ENCODE measurements at regions not wholly inside any gene's neighbourhood (a gene's known extent, or its start where the extent isn't known, plus 50 kb on each side); places are given as distances from the start of the nearest gene placed in this dataset.

DNA sequence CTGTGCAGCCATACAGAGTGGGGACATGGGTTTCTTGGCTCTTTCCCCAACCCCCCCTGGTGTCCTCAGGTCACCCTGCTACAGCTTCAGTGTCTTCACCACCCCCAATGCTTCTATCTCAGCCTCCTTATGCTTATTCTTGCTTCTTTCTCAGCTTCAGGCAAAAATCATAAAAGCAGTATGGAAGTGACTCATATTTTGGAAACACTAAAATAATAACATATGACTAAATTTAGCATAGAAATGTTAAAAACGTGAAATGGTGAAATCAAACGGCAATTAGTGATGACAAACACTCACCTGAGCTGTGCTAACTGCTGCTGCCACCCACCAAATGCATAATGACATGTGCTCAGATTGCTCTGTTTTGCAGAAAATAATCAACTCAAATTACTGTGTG lies 475.2 kb upstream of the EPHA3 start:
- Histone ChIP-seq H3K27ac (ENCODE audit: low read depth in 1 of 2, low read length in 1 of 2) (no peak overlapping the region), H3K9ac (ENCODE audit: insufficient read depth in 1 of 2, low read length in 2 of 2) (no peak overlapping the region), H3K27me3 (ENCODE audit: control insufficient read depth in 3 of 3, insufficient read depth in 3 of 3, low read length in 2 of 3) (no peaks in the 10 kb centered on the region), H3K4me1 (ENCODE audit: control insufficient read depth in 5 of 5, insufficient read depth in 5 of 5, low read length in 5 of 5) (no peaks in the 10 kb centered on the region), H3K36me3 (ENCODE audit: control insufficient read depth in 4 of 4, insufficient read depth in 4 of 4, low read length in 4 of 4) (no peaks in the 10 kb centered on the region), H3K9me3 (ENCODE audit: control insufficient read depth in 4 of 4, insufficient read depth in 3 of 4, low read length in 3 of 4) (no peaks in the 10 kb centered on the region), H3K4me3 (no peak overlapping the region)
- TF ChIP-seq, protein P1, sequence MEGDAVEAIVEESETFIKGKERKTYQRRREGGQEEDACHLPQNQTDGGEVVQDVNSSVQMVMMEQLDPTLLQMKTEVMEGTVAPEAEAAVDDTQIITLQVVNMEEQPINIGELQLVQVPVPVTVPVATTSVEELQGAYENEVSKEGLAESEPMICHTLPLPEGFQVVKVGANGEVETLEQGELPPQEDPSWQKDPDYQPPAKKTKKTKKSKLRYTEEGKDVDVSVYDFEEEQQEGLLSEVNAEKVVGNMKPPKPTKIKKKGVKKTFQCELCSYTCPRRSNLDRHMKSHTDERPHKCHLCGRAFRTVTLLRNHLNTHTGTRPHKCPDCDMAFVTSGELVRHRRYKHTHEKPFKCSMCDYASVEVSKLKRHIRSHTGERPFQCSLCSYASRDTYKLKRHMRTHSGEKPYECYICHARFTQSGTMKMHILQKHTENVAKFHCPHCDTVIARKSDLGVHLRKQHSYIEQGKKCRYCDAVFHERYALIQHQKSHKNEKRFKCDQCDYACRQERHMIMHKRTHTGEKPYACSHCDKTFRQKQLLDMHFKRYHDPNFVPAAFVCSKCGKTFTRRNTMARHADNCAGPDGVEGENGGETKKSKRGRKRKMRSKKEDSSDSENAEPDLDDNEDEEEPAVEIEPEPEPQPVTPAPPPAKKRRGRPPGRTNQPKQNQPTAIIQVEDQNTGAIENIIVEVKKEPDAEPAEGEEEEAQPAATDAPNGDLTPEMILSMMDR (IDR thresholded peaks at IDR 0.05; ENCODE audit: control extremely low read depth, extremely low read depth) = no peak
- DNase-seq = no peak
- 80 to 85% methylated on average over 2 of the region's 2 CpGs for WGBS, 2 donors
- ATAC-seq (ENCODE audit: insufficient read depth, low FRiP score) = no peak

DNA sequence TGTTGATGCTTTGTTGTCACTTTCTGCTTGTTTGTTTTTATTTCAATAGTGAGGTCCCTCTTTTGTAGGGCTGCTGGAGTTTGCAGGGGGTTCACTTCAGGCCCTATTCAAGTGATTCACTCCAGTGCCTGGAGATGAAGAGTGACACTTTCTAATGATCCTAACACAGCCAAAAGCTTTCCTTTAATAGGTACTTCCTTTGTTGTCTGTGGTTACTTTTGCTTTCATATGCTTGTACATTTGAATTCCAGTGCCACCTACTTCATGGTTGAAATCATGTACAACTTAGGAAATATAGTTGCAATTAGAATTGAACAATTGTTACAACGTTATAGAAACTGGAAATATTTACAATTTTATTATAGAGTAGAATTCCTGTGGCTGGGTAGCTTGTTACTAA lies 466.8 kb upstream of the EPHA3 start:
- no peaks in the 10 kb centered on the region for H3K27me3 ChIP-seq (ENCODE audit: control insufficient read depth in 3 of 3, insufficient read depth in 3 of 3, low read length in 2 of 3)
- no peaks in the 10 kb centered on the region for H3K9me3 ChIP-seq (ENCODE audit: control insufficient read depth in 4 of 4, insufficient read depth in 3 of 4, low read length in 3 of 4)
- no peak overlapping the region for H3K27ac ChIP-seq (ENCODE audit: low read depth in 1 of 2, low read length in 1 of 2)
- ATAC-seq (ENCODE audit: insufficient read depth, low FRiP score) (no peak), DNase-seq (no peak)
- H3K4me3 ChIP-seq = no peak overlapping the region
- TF ChIP-seq, protein P1 (IDR thresholded peaks at IDR 0.05; ENCODE audit: control extremely low read depth, extremely low read depth) = no peak
- 51 to 66% methylated on average over 1 of the region's 1 CpG for WGBS, 2 donors
- H3K36me3 ChIP-seq (ENCODE audit: control insufficient read depth in 4 of 4, insufficient read depth in 4 of 4, low read length in 4 of 4) = no peaks in the 10 kb centered on the region
- H3K4me1 ChIP-seq (ENCODE audit: control insufficient read depth in 5 of 5, insufficient read depth in 5 of 5, low read length in 5 of 5) = no peaks in the 10 kb centered on the region
- H3K9ac ChIP-seq (ENCODE audit: insufficient read depth in 1 of 2, low read length in 2 of 2) = no peak overlapping the region

DNA sequence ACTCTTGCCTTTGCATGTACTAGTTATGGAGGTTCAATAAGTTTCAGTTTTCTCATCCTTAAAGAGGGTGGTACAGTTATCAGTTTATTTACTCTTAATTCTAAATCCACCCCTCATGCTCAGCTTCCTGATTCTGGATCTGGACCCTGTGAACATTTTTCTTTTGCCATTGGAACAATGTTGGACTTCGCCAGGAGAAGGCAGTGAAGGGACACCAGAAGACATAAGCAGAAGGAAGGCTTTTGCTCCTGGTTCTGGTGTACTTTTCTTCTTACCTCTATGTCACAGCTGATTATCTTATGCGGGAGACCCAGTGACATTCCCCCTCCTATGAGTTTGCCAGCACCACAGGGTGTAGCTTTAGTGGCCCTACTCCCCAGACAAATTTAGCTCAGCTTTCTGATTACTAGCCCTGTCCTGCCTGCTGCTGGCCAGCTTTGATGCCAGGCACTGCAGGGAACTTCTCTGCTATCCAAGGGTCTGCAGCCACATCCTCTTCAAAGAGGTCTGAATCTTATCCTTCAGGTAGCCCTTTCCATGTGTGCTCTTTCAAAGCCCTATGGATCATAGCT lies 466.3 kb upstream of the EPHA3 start:
- 84 to 91% methylated on average over 2 of the region's 2 CpGs for WGBS, 2 donors
- H3K27ac ChIP-seq (ENCODE audit: low read depth in 1 of 2, low read length in 1 of 2) = no peak overlapping the region
- no peaks in the 10 kb centered on the region for H3K27me3 ChIP-seq (ENCODE audit: control insufficient read depth in 3 of 3, insufficient read depth in 3 of 3, low read length in 2 of 3)
- H3K4me3 ChIP-seq = no peak overlapping the region
- no peak overlapping the region for H3K9ac ChIP-seq (ENCODE audit: insufficient read depth in 1 of 2, low read length in 2 of 2)
- no peaks in the 10 kb centered on the region for H3K4me1 ChIP-seq (ENCODE audit: control insufficient read depth in 5 of 5, insufficient read depth in 5 of 5, low read length in 5 of 5)
- no peaks in the 10 kb centered on the region for H3K9me3 ChIP-seq (ENCODE audit: control insufficient read depth in 4 of 4, insufficient read depth in 3 of 4, low read length in 3 of 4)
- TF ChIP-seq, protein P1 (IDR thresholded peaks at IDR 0.05; ENCODE audit: control extremely low read depth, extremely low read depth) = no peak
- no peaks in the 10 kb centered on the region for H3K36me3 ChIP-seq (ENCODE audit: control insufficient read depth in 4 of 4, insufficient read depth in 4 of 4, low read length in 4 of 4)
- DNase-seq (no peak), ATAC-seq (ENCODE audit: insufficient read depth, low FRiP score) (no peak)

- TF ChIP-seq, protein P1 (IDR thresholded peaks at IDR 0.05; ENCODE audit: control extremely low read depth, extremely low read depth) = no peak
- H3K27ac ChIP-seq (ENCODE audit: low read depth in 1 of 2, low read length in 1 of 2) = no peak overlapping the region
- H3K4me3 ChIP-seq = no peak overlapping the region
- no peaks in the 10 kb centered on the region for H3K27me3 ChIP-seq (ENCODE audit: control insufficient read depth in 3 of 3, insufficient read depth in 3 of 3, low read length in 2 of 3)
- no peak overlapping the region for H3K9ac ChIP-seq (ENCODE audit: insufficient read depth in 1 of 2, low read length in 2 of 2)
- H3K4me1 ChIP-seq (ENCODE audit: control insufficient read depth in 5 of 5, insufficient read depth in 5 of 5, low read length in 5 of 5) = no peaks in the 10 kb centered on the region
- peaks cover 0 to 3% (median 0%) of the 10 kb centered on the region in 4 donors for H3K9me3 ChIP-seq (ENCODE audit: control insufficient read depth in 4 of 4, insufficient read depth in 3 of 4, low read length in 3 of 4)
- ATAC-seq (ENCODE audit: insufficient read depth, low FRiP score) = no peak
- no peak for DNase-seq
- H3K36me3 ChIP-seq (ENCODE audit: control insufficient read depth in 4 of 4, insufficient read depth in 4 of 4, low read length in 4 of 4) = no peaks in the 10 kb centered on the region
- 93 to 95% methylated on average over 4 of the region's 4 CpGs for WGBS, 2 donors
Measured at GRCh38 chr3:88657459-88657858, 450.0 kb upstream of the EPHA3 start.

All from lung (tissue), 11 donors.